MM.1S (cell line): ENCODE measurements at regions not wholly inside any gene's neighbourhood (a gene's known extent, or its start where the extent isn't known, plus 50 kb on each side); places are given as distances from the start of the nearest gene placed in this dataset.

Experiments
- EZH2 ChIP-seq: fragments of 300-600 bp; sonication (generic); optimal IDR thresholded peaks from 2 replicates; pipeline ENCODE3; 2017; ENCODE audit warnings: low read depth, mild to moderate bottlenecking, antibody characterized with exemption, low read length, mixed read lengths
- TF ChIP-seq, protein P1 (sequence below): fragments of 300-600 bp; sonication (generic); IDR thresholded peaks from 2 replicates; pipeline ENCODE4 v1.5.1; 2016; ENCODE audit warnings: antibody characterized with exemption, low read length, mixed read lengths

DNA sequence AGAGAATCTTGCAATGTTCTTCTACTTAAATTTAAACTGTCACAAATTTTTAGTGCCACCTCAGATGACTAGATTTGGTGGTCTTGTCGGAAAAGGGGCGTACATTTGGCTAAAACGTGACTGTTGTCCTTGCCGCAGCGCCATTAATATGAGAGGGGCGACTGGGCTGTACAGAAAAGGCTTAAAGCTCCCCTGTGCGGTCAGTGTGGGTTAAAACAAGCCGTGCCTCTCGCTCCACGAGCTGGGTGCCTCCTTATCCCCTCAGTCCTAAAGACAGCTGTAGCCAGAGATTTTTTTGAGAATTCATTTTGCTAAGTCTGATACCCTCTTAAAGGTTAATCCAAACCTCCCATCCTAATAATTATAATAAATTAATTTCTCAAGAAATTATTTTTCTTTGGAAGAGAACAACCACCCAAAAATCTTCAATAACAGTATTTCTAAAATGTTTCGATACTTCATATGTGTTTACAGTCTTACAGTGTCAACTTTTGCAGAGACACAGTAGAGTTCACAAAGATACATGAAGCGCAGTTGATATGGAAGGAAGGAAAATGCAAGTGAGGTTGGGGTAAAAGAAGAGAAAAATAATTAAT is 68.6 kb downstream of the C7orf25 start:
- TF ChIP-seq, protein P1, sequence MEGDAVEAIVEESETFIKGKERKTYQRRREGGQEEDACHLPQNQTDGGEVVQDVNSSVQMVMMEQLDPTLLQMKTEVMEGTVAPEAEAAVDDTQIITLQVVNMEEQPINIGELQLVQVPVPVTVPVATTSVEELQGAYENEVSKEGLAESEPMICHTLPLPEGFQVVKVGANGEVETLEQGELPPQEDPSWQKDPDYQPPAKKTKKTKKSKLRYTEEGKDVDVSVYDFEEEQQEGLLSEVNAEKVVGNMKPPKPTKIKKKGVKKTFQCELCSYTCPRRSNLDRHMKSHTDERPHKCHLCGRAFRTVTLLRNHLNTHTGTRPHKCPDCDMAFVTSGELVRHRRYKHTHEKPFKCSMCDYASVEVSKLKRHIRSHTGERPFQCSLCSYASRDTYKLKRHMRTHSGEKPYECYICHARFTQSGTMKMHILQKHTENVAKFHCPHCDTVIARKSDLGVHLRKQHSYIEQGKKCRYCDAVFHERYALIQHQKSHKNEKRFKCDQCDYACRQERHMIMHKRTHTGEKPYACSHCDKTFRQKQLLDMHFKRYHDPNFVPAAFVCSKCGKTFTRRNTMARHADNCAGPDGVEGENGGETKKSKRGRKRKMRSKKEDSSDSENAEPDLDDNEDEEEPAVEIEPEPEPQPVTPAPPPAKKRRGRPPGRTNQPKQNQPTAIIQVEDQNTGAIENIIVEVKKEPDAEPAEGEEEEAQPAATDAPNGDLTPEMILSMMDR = peak; percentile 66
- TF ChIP-seq EZH2 = no peak
